ENCODE measurements at regions not wholly inside any gene's neighbourhood (a gene's known extent, or its start where the extent isn't known, plus 50 kb on each side); places are given as distances from the start of the nearest gene placed in this dataset.

DNA sequence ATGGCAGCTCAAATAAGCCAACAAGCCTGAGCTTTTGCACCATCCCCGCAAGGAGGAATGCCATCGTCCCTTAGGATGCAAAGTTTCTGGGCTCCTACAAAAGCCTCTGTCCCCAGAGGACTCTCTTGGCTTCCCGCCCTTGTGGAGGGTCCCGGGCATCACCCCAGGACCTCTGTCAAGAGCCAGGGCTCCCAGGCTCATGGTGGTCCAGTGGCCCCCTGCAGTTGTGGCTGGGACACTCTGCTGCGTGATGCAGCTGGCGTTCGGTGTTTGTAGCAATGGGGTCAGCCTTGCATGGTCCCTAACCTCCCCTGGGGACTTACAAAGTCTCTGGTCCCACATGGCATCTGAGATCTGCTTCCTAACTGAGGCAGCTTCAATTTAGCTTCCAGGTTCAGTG, 104.7 kb downstream of the RIPK4 start:
- Histone ChIP-seq H3K4me2 (ENCODE audit: low read length) (no peak overlapping the region), H3K4me1 (ENCODE audit: control insufficient read depth, insufficient read depth, low read length) (peaks cover 30% of the 10 kb centered on the region), H3K4me3 (ENCODE audit: low read length) (no peak overlapping the region), H3K36me3 (ENCODE audit: insufficient read depth, low read length) (no peaks in the 10 kb centered on the region), H3K9me3 (replicated peaks; ENCODE audit: low read length) (no peaks in the 10 kb centered on the region), H3K27me3 (ENCODE audit: control insufficient read depth, insufficient read depth, low read length) (peaks cover 4% of the 10 kb centered on the region), H3K9ac (ENCODE audit: low read depth, low read length) (no peak overlapping the region)

DNA sequence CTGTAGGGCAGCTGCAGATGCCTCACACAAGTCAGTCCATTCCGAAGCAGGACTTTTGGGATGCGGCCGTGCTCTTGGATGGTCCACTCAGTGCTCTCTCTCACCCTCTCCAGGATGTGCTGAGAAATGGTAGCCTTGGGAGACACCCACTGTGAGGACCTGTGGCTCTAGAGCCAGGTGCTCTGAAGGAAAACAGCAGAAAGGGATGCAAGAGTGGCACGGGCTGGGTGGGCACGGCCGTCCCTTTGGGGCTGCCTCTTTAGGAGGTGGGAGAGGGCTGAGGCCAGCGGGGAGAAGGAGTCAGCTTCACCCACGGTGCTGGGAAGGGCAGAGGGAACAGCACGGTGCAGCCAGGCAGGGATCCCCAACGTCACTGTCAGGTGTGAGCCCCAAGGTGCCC, 106.1 kb downstream of the RIPK4 start:
- peaks cover 30% of the 10 kb centered on the region for H3K4me1 ChIP-seq (ENCODE audit: control insufficient read depth, insufficient read depth, low read length)
- H3K9ac ChIP-seq (ENCODE audit: low read depth, low read length): no peak overlapping the region
- no peaks in the 10 kb centered on the region for H3K9me3 ChIP-seq (replicated peaks; ENCODE audit: low read length)
- peaks cover 4% of the 10 kb centered on the region for H3K27me3 ChIP-seq (ENCODE audit: control insufficient read depth, insufficient read depth, low read length)
- no peak overlapping the region for H3K4me2 ChIP-seq (ENCODE audit: low read length)
- H3K36me3 ChIP-seq (ENCODE audit: insufficient read depth, low read length): no peaks in the 10 kb centered on the region
- H3K4me3 ChIP-seq (ENCODE audit: low read length): no peak overlapping the region

DNA sequence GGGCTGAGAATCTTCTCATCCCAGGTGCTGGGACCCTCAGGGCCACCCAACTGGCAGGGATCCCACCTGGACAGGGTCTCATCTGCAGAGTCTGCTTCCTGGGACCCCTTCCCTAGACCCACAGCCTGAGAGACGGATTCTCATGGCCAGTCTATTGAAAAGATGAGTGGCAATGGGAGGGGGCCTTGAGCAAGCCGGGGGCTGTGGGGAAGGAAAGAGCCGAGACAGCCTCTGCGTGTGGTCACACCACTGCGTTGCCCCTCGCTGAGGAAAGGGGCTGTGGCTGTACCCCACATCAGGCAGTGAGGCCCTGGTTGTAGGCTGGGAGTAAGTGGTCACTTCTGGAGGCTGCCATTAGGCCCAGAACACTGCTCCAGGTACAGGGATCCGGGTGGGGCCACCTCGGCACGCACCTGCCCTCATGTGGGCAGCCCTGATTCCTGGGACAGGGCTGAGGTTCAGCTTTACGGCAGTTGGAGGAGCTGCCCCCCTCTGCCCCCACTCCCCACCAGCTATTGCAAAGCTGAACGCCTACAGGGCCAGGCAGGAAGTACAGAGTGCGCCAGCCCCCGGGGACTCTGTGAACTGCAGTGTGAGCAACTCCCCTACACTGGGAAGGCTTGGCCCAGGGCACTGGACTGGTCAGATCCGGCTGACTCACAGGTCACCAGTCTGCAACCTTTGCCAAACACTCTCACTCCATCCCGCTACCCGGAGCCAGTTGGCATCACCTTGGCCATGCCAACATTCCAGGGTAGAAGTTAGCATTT, 106.9 kb downstream of the RIPK4 start:
- Histone ChIP-seq H3K4me1 (ENCODE audit: control insufficient read depth, insufficient read depth, low read length) (peaks cover 22% of the 10 kb centered on the region), H3K4me3 (ENCODE audit: low read length) (no peak overlapping the region), H3K36me3 (ENCODE audit: insufficient read depth, low read length) (no peaks in the 10 kb centered on the region), H3K4me2 (ENCODE audit: low read length) (no peak overlapping the region), H3K9ac (ENCODE audit: low read depth, low read length) (no peak overlapping the region), H3K27me3 (ENCODE audit: control insufficient read depth, insufficient read depth, low read length) (peaks cover 4% of the 10 kb centered on the region), H3K9me3 (replicated peaks; ENCODE audit: low read length) (no peaks in the 10 kb centered on the region)

DNA sequence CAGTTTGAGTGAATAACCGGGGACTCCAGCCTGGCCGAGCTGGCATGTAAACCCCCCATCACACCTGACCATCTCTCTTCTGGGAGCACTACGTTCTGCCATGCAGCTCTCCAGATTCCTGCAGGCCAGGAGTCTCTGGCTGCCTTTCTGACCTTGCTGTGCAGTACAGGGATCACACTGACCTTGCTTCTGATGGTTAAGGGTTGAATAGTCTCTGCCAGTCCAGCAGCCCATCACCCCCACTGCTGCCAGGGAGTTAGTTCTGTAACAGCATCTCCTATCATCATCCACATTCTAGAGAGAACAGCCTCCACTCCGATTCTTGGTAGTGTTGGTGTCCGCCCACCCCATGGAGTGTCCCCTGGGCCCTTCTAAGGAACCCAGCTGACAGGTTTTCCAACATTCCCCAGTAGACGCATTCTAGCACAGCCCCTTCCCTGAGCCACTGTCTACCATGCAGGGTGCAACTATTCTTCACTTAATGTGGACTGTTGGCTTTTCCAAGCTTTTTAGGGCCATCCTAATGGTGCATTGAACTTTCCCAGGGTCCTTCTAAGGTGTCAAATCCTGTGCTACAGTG, 109.8 kb downstream of the RIPK4 start:
- Histone ChIP-seq H3K4me1 (ENCODE audit: control insufficient read depth, insufficient read depth, low read length) (peaks cover 20% of the 10 kb centered on the region), H3K9me3 (replicated peaks; ENCODE audit: low read length) (no peaks in the 10 kb centered on the region), H3K9ac (ENCODE audit: low read depth, low read length) (no peak overlapping the region), H3K4me2 (ENCODE audit: low read length) (no peak overlapping the region), H3K27me3 (ENCODE audit: control insufficient read depth, insufficient read depth, low read length) (peaks cover 4% of the 10 kb centered on the region), H3K4me3 (ENCODE audit: low read length) (no peak overlapping the region), H3K36me3 (ENCODE audit: insufficient read depth, low read length) (no peaks in the 10 kb centered on the region)

DNA sequence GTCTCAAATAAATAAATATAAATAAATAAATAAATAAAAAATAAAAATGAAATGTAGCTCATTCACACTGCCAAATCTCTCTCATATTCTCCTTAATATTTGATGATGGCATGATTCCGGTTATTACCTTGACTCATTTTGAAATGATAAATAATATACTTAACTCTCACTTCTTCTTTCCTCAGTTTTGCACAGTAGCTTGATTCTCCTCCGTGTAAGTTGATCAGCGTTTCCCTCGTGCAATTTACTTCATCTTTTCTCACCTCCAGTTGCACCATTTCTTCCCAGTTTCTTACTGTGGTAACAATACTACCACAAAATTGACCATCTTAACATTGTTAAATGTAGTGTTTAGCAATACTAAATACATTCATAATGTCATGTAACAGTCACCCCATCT, 111.6 kb downstream of the RIPK4 start:
- H3K4me3 ChIP-seq (ENCODE audit: low read length): no peak overlapping the region
- H3K36me3 ChIP-seq (ENCODE audit: insufficient read depth, low read length): no peaks in the 10 kb centered on the region
- no peak overlapping the region for H3K9ac ChIP-seq (ENCODE audit: low read depth, low read length)
- H3K4me1 ChIP-seq (ENCODE audit: control insufficient read depth, insufficient read depth, low read length): peaks cover 26% of the 10 kb centered on the region
- no peak overlapping the region for H3K4me2 ChIP-seq (ENCODE audit: low read length)
- H3K27me3 ChIP-seq (ENCODE audit: control insufficient read depth, insufficient read depth, low read length): peaks cover 4% of the 10 kb centered on the region
- no peaks in the 10 kb centered on the region for H3K9me3 ChIP-seq (replicated peaks; ENCODE audit: low read length)

DNA sequence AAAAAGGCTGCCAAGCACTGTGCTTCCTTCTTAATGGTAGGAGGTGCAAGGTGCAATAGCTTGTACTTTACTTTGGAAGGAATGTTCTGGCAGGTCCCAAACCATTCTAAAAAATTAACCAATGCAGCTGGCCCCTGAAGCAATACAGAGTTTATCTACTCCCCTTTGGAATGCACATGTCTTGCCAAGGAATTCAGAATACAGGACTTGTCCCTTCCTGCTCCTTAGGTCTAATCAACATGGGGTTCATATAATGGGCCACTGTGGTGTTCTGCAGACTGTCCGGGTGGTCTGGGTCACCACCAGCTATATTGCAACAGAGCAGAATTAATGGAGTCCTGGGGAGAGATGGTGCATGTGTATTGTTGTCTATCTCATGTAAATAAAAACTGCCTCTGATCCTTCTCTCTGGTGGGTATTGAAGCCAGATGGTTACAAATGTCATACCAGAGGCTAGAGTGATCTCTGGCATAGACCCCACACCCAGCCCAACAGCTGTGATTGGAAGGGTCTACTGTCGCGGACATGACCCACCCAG, 112.8 kb downstream of the RIPK4 start:
- no peaks in the 10 kb centered on the region for H3K27me3 ChIP-seq (ENCODE audit: control insufficient read depth, insufficient read depth, low read length)
- H3K9me3 ChIP-seq (replicated peaks; ENCODE audit: low read length): no peaks in the 10 kb centered on the region
- no peak overlapping the region for H3K4me3 ChIP-seq (ENCODE audit: low read length)
- no peak overlapping the region for H3K9ac ChIP-seq (ENCODE audit: low read depth, low read length)
- H3K36me3 ChIP-seq (ENCODE audit: insufficient read depth, low read length): no peaks in the 10 kb centered on the region
- H3K4me1 ChIP-seq (ENCODE audit: control insufficient read depth, insufficient read depth, low read length): peaks cover 23% of the 10 kb centered on the region
- no peak overlapping the region for H3K4me2 ChIP-seq (ENCODE audit: low read length)

DNA sequence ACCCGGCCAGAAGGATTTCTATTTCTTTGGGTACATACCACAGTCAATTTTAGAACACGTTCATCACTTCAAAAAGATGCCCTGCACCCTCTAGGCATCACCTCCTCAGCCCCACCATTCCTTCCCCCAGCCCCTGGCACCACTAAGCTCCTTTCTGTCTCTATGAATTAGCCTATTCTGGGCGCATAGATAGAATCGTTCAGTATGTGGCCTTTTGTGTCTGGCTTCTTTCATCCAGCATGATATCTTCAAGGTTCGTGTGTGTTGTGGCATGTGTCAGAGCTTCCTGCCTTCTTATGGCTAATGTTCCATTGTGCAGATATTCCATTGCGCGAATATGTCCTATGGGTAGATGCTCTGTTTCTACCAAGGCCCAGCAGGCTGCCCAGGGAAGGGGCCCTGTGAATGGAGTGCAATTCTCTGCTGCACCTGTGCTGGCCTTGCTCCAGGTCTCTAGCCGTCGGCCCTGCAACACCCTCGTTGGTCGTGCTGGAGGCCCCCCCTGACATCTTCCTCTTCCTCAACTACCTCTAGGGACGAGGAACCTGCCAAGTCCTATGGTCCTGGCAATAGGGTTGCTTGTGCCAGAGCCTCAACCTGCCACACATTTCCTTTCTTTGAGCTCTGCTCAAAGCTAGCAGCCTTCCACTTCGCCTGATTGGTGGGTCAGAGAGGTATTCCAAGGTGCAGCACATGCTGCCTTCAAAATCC, 113.5 kb downstream of the RIPK4 start:
- Histone ChIP-seq H3K4me2 (ENCODE audit: low read length) (no peak overlapping the region), H3K4me1 (ENCODE audit: control insufficient read depth, insufficient read depth, low read length) (peaks cover 23% of the 10 kb centered on the region), H3K27me3 (ENCODE audit: control insufficient read depth, insufficient read depth, low read length) (no peaks in the 10 kb centered on the region), H3K36me3 (ENCODE audit: insufficient read depth, low read length) (no peaks in the 10 kb centered on the region), H3K9ac (ENCODE audit: low read depth, low read length) (no peak overlapping the region), H3K4me3 (ENCODE audit: low read length) (no peak overlapping the region), H3K9me3 (replicated peaks; ENCODE audit: low read length) (no peaks in the 10 kb centered on the region)

DNA sequence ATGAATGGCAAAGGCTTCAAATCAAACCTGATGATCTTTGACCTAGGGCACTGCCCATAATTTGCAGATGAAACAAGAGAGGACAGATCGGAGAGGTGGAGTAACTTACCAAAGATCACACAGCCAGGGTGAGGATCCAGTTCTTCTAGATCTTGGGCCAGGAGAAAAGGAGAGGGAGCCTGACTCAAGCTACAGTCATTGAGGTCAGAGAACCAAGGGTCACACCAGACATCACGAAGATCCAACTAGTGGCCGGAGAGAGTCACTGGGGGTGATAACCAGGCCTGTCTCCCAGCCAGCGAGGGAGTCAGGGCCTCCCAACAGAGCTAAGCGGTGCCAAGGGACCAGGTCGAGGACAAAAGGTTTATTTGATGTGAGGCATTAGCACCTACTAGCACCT, 115.0 kb downstream of the RIPK4 start:
- no peaks in the 10 kb centered on the region for H3K36me3 ChIP-seq (ENCODE audit: insufficient read depth, low read length)
- H3K4me3 ChIP-seq (ENCODE audit: low read length): no peak overlapping the region
- peaks cover 23% of the 10 kb centered on the region for H3K4me1 ChIP-seq (ENCODE audit: control insufficient read depth, insufficient read depth, low read length)
- H3K9ac ChIP-seq (ENCODE audit: low read depth, low read length): peak overlapping the region; percentile 3
- H3K9me3 ChIP-seq (replicated peaks; ENCODE audit: low read length): no peaks in the 10 kb centered on the region
- no peaks in the 10 kb centered on the region for H3K27me3 ChIP-seq (ENCODE audit: control insufficient read depth, insufficient read depth, low read length)
- no peak overlapping the region for H3K4me2 ChIP-seq (ENCODE audit: low read length)

DNA sequence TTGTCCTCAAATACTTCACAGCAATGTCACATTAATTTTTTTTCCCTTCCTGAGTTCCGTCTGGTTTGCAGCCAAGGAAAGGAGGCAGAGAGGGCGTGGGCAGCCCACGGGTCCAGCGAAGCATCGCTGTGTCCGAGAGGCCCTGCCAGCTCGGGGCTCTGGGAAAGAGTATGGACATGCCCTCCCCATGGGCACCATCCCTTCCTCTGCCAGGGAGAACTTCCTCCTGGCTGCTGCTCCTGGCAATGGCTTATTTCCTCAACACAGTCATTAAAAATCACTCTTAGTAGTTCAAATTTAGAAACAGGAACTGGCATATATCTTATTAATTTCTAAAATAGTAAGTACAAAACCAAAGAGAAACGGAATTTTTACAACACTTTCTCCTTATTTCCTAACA, 115.4 kb downstream of the RIPK4 start:
- H3K9ac ChIP-seq (ENCODE audit: low read depth, low read length): peak overlapping the region; percentile 3
- no peak overlapping the region for H3K4me3 ChIP-seq (ENCODE audit: low read length)
- peaks cover 23% of the 10 kb centered on the region for H3K4me1 ChIP-seq (ENCODE audit: control insufficient read depth, insufficient read depth, low read length)
- H3K36me3 ChIP-seq (ENCODE audit: insufficient read depth, low read length): no peaks in the 10 kb centered on the region
- H3K4me2 ChIP-seq (ENCODE audit: low read length): no peak overlapping the region
- no peaks in the 10 kb centered on the region for H3K9me3 ChIP-seq (replicated peaks; ENCODE audit: low read length)
- no peaks in the 10 kb centered on the region for H3K27me3 ChIP-seq (ENCODE audit: control insufficient read depth, insufficient read depth, low read length)

DNA sequence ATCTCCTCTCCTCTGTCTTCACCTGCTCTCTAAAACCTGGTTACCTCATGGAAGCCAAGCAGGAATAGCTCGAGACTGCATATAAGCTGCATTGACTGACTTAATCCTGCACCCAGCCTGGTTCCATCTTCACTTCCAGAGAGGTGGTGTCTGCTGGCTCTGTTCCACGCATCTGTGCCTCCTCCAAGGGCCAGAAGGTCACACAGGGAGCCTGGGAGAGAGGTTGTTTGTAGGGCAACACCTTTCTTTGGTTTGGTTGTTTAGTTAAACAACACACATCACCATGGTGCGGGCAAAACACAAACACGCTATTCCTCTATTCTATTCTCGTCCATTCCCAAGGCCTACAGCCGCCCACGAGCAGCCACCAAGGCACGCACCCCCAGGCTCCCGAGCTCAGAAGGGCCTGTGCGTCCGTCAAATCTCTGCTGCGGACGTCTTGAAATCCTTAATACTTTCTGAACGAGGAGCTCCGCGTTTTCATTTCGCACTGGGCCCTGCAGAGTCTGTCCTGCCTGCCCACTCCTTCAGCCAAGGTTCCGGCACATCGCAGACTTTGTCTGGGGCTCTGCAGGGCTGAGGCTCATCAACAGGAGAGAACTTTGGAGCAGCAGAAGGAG, 116.2 kb downstream of the RIPK4 start:
- H3K27me3 ChIP-seq (ENCODE audit: control insufficient read depth, insufficient read depth, low read length): no peaks in the 10 kb centered on the region
- H3K9me3 ChIP-seq (replicated peaks; ENCODE audit: low read length): no peaks in the 10 kb centered on the region
- H3K4me2 ChIP-seq (ENCODE audit: low read length): no peak overlapping the region
- H3K9ac ChIP-seq (ENCODE audit: low read depth, low read length): no peak overlapping the region
- H3K4me1 ChIP-seq (ENCODE audit: control insufficient read depth, insufficient read depth, low read length): peaks cover 23% of the 10 kb centered on the region
- H3K4me3 ChIP-seq (ENCODE audit: low read length): no peak overlapping the region
- H3K36me3 ChIP-seq (ENCODE audit: insufficient read depth, low read length): no peaks in the 10 kb centered on the region

DNA sequence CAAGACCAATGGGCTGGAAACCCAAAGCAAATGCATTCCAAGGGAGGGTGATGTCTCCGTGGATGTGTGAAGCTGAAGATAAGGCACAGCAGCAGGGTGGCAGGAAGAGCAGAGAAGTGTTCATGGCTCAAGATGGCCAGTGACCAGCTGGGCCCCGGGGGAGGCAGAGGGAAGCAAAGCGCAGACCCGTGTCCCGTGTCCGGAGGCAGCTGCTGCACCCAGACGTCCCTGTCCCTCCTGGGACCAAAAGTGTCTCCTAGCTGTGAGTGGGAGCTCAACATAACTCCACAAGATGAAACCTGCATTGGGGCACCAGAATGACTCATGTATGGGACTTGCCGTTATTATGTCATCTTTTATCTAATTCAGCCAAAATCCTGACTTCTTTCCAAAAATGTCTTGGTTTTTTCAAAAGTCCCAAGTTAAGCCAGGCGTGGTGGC, 118.2 kb downstream of the RIPK4 start:
- H3K4me2 ChIP-seq (ENCODE audit: low read length): peak overlapping the region; percentile 19
- no peaks in the 10 kb centered on the region for H3K36me3 ChIP-seq (ENCODE audit: insufficient read depth, low read length)
- H3K27me3 ChIP-seq (ENCODE audit: control insufficient read depth, insufficient read depth, low read length): no peaks in the 10 kb centered on the region
- no peak overlapping the region for H3K4me3 ChIP-seq (ENCODE audit: low read length)
- H3K9me3 ChIP-seq (replicated peaks; ENCODE audit: low read length): no peaks in the 10 kb centered on the region
- H3K9ac ChIP-seq (ENCODE audit: low read depth, low read length): no peak overlapping the region
- peaks cover 16% of the 10 kb centered on the region for H3K4me1 ChIP-seq (ENCODE audit: control insufficient read depth, insufficient read depth, low read length)
